HEK293T (cell line): ENCODE measurements at regions not wholly inside any gene's neighbourhood (a gene's known extent, or its start where the extent isn't known, plus 50 kb on each side); places are given as distances from the start of the nearest gene placed in this dataset.

Source experiments
- FOXM1 ChIP-seq: fragments of 450-650 bp; IDR thresholded peaks from 2 replicates; pipeline ENCODE4 v1.6.1; 2017; ENCODE audit warnings: mild to moderate bottlenecking, borderline replicate concordance
- SUZ12 ChIP-seq: fragments of 450-650 bp; IDR thresholded peaks from 2 replicates; pipeline ENCODE4 v1.6.1; 2016; ENCODE audit warnings: mild to moderate bottlenecking
- TF ChIP-seq, protein P1 (sequence below): fragments of 450-650 bp; IDR thresholded peaks from 2 replicates; pipeline ENCODE4 v1.6.1; 2016

- TF ChIP-seq FOXM1, result no peak
- no peak for TF ChIP-seq SUZ12
- TF ChIP-seq, protein P1, sequence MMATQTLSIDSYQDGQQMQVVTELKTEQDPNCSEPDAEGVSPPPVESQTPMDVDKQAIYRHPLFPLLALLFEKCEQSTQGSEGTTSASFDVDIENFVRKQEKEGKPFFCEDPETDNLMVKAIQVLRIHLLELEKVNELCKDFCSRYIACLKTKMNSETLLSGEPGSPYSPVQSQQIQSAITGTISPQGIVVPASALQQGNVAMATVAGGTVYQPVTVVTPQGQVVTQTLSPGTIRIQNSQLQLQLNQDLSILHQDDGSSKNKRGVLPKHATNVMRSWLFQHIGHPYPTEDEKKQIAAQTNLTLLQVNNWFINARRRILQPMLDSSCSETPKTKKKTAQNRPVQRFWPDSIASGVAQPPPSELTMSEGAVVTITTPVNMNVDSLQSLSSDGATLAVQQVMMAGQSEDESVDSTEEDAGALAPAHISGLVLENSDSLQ, result no peak
Observed at GRCh38 chr5:52660621-52661020, 127.1 kb upstream of the ITGA1 start.
